GM12878 (cell line): ENCODE measurements at regions not wholly inside any gene's neighbourhood (a gene's known extent, or its start where the extent isn't known, plus 50 kb on each side); places are given as distances from the start of the nearest gene placed in this dataset.

ENCODE experiments used
- ASH2L ChIP-seq: fragments of 300-600, 200-600 bp; sonication (generic); IDR thresholded peaks from 2 replicates; pipeline ENCODE4 v1.6.1; 2017; ENCODE audit warnings: low read depth, mild to moderate bottlenecking, borderline replicate concordance
- CTCF ChIP-seq, 3 experiments: IDR thresholded peaks in 2 of 3; conservative IDR thresholded peaks in 1 of 3; 2 replicates each; pipeline ENCODE4 v1.5.1; 2011; ENCODE audit warnings: low read depth in 3 of 3, low read length in 3 of 3, mild to moderate bottlenecking in 3 of 3, control low read depth in 2 of 3, moderate library complexity in 2 of 3, inconsistent platforms in 1 of 3, mixed read lengths in 1 of 3; ENCODE audit not compliant: control insufficient read depth in 2 of 3, insufficient read depth in 1 of 3; ENCODE audit errors: extremely low read depth in 1 of 3
- EP300 ChIP-seq, 2 experiments: fragments of 150-350 bp in 1 of 2; IDR thresholded peaks; 2 replicates each; pipeline ENCODE4 v1.6.1; 2011 to 2012; ENCODE audit warnings: low read depth in 2 of 2, low read length in 2 of 2, borderline replicate concordance in 1 of 2, improper control_type of control experiment in 1 of 2, inconsistent platforms in 1 of 2; ENCODE audit not compliant: control insufficient read depth in 1 of 2
- EZH2 ChIP-seq: IDR thresholded peaks from 2 replicates; pipeline ENCODE4 v1.6.1; 2012; ENCODE audit warnings: low read depth, mild to moderate bottlenecking, control low read depth, inconsistent platforms, low read length, borderline replicate concordance; ENCODE audit not compliant: control insufficient read depth
- GABPA ChIP-seq: IDR thresholded peaks from 2 replicates; pipeline ENCODE4 v1.6.1; 2014; ENCODE audit warnings: antibody characterized with exemption, low read depth, mild to moderate bottlenecking, inconsistent platforms
- PBX3 ChIP-seq: IDR thresholded peaks from 2 replicates; pipeline ENCODE4 v1.6.1; 2011; ENCODE audit warnings: mild to moderate bottlenecking, low read depth, low read length, moderate library complexity; ENCODE audit not compliant: insufficient replicate concordance
- SREBF2 ChIP-seq: IDR thresholded peaks from 2 replicates; pipeline ENCODE4 v1.6.1; 2012; ENCODE audit warnings: mild to moderate bottlenecking, low read length
- YY1 ChIP-seq: IDR thresholded peaks from 2 replicates; pipeline ENCODE4 v1.6.1; 2011; ENCODE audit warnings: low read depth, mild to moderate bottlenecking, low read length
- ZZZ3 ChIP-seq: IDR thresholded peaks from 2 replicates; pipeline ENCODE4 v1.6.1; 2011; ENCODE audit warnings: low read depth; ENCODE audit not compliant: control insufficient read depth, insufficient read length

GRCh38 chr18:6649421-6650126 lies 79.9 kb upstream of the ARHGAP28 start:
- TF ChIP-seq ASH2L (no peak), ZZZ3 (no peak), EZH2 (no peak), EP300 (IDR thresholded peaks at IDR 0.05; ENCODE audit: borderline replicate concordance in 1 of 2, control insufficient read depth in 1 of 2, low read depth in 2 of 2, low read length in 2 of 2) (no peak), GABPA (no peak), CTCF (IDR thresholded peaks at IDR 0.05 in 2 of 3, conservative IDR thresholded peaks at IDR 0.05 in 1 of 3; ENCODE audit: control insufficient read depth in 2 of 3, extremely low read depth in 1 of 3, insufficient read depth in 1 of 3, low read depth in 3 of 3, low read length in 3 of 3) (no peak), YY1 (no peak), SREBF2 (no peak), PBX3 (no peak)
